Parathyroid adenoma (tissue), 2 donors: ENCODE measurements at regions not wholly inside any gene's neighbourhood (a gene's known extent, or its start where the extent isn't known, plus 50 kb on each side); places are given as distances from the start of the nearest gene placed in this dataset.

ENCODE experiments used
- H2AFZ ChIP-seq: fragments of 300-600 bp; sonication (generic); one replicate; pipeline ENCODE4 v1.7.0; 2017; ENCODE audit warnings: antibody characterized with exemption, mild to moderate bottlenecking
- H3K27ac ChIP-seq: fragments of 300-600 bp; sonication (generic); one replicate; pipeline ENCODE4 v1.7.0; 2017
- H3K27me3 ChIP-seq: fragments of 300-600 bp; sonication (generic); one replicate; pipeline ENCODE4 v1.7.0; 2017; ENCODE audit warnings: low read length; ENCODE audit not compliant: control insufficient read depth, insufficient read depth
- H3K36me3 ChIP-seq: fragments of 300-600 bp; sonication (generic); one replicate; pipeline ENCODE4 v1.7.0; 2017; ENCODE audit warnings: low read length; ENCODE audit not compliant: control insufficient read depth, insufficient read depth
- H3K4me1 ChIP-seq: fragments of 300-600 bp; sonication (generic); one replicate; pipeline ENCODE4 v1.7.0; 2017; ENCODE audit warnings: control low read depth
- H3K4me2 ChIP-seq: fragments of 300-600 bp; sonication (generic); one replicate; pipeline ENCODE4 v1.7.0; 2017; ENCODE audit warnings: low read length
- H3K4me3 ChIP-seq: fragments of 300-600 bp; sonication (generic); one replicate; pipeline ENCODE4 v1.7.0; 2017; ENCODE audit warnings: low read depth, low read length
- H3K79me2 ChIP-seq: fragments of 300-600 bp; sonication (generic); one replicate; pipeline ENCODE4 v1.7.0; 2017; ENCODE audit warnings: control low read depth
- H3K9ac ChIP-seq: fragments of 300-600 bp; sonication (generic); one replicate; pipeline ENCODE4 v1.7.0; 2017; ENCODE audit warnings: mild to moderate bottlenecking
- H3K9me3 ChIP-seq: fragments of 300-600 bp; sonication (generic); one replicate; pipeline ENCODE4 v1.7.0; 2017; ENCODE audit warnings: low read length; ENCODE audit not compliant: control insufficient read depth
- CTCF ChIP-seq: fragments of 300-600 bp; sonication (generic); IDR thresholded peaks from one replicate; pipeline ENCODE4 v1.7.0; 2017; ENCODE audit warnings: antibody characterized with exemption, mild to moderate bottlenecking
- donor health status: primary hyperparathyroidism.

GRCh38 chr22:47266329-47266728 lies 503.9 kb downstream of the TBC1D22A start:
- TF ChIP-seq CTCF, result no peak
- no peaks in the 10 kb centered on the region for H3K27me3 ChIP-seq
- no peaks in the 10 kb centered on the region for H3K9me3 ChIP-seq
- H3K27ac ChIP-seq, result no peak overlapping the region
- no peaks in the 10 kb centered on the region for H3K4me1 ChIP-seq
- no peak overlapping the region for H3K4me2 ChIP-seq
- H3K9ac ChIP-seq, result no peak overlapping the region
- no peak overlapping the region for H2AFZ ChIP-seq
- no peak overlapping the region for H3K4me3 ChIP-seq
- no peaks in the 10 kb centered on the region for H3K36me3 ChIP-seq
- no peaks in the 10 kb centered on the region for H3K79me2 ChIP-seq

GRCh38 chr22:47260551-47260950 lies 498.1 kb downstream of the TBC1D22A start:
- Histone ChIP-seq H3K9ac (no peak overlapping the region), H3K79me2 (no peaks in the 10 kb centered on the region), H2AFZ (no peak overlapping the region), H3K9me3 (no peaks in the 10 kb centered on the region), H3K27me3 (no peaks in the 10 kb centered on the region), H3K4me2 (no peak overlapping the region), H3K27ac (no peak overlapping the region), H3K36me3 (no peaks in the 10 kb centered on the region), H3K4me1 (no peaks in the 10 kb centered on the region), H3K4me3 (no peak overlapping the region)
- TF ChIP-seq CTCF, result no peak

GRCh38 chr22:47259990-47260389 lies 497.5 kb downstream of the TBC1D22A start:
- Histone ChIP-seq H3K36me3 (no peaks in the 10 kb centered on the region), H3K4me3 (no peak overlapping the region), H3K4me2 (no peak overlapping the region), H3K27ac (no peak overlapping the region), H2AFZ (no peak overlapping the region), H3K9me3 (no peaks in the 10 kb centered on the region), H3K9ac (no peak overlapping the region), H3K4me1 (no peaks in the 10 kb centered on the region), H3K27me3 (no peaks in the 10 kb centered on the region), H3K79me2 (no peaks in the 10 kb centered on the region)
- no peak for TF ChIP-seq CTCF

- no peaks in the 10 kb centered on the region for H3K36me3 ChIP-seq
- H3K79me2 ChIP-seq, result no peaks in the 10 kb centered on the region
- no peaks in the 10 kb centered on the region for H3K9me3 ChIP-seq
- H3K4me2 ChIP-seq, result no peak overlapping the region
- no peak overlapping the region for H3K4me3 ChIP-seq
- no peak for TF ChIP-seq CTCF
- H3K27me3 ChIP-seq, result no peaks in the 10 kb centered on the region
- no peak overlapping the region for H3K27ac ChIP-seq
- H3K4me1 ChIP-seq, result no peaks in the 10 kb centered on the region
- H2AFZ ChIP-seq, result no peak overlapping the region
- no peak overlapping the region for H3K9ac ChIP-seq
Measured at GRCh38 chr22:47259049-47259448, 496.6 kb downstream of the TBC1D22A start.

GRCh38 chr22:47257976-47258375 lies 495.5 kb downstream of the TBC1D22A start:
- Histone ChIP-seq H3K9me3 (no peaks in the 10 kb centered on the region), H2AFZ (no peak overlapping the region), H3K4me1 (no peaks in the 10 kb centered on the region), H3K36me3 (no peaks in the 10 kb centered on the region), H3K9ac (no peak overlapping the region), H3K4me3 (no peak overlapping the region), H3K27ac (no peak overlapping the region), H3K79me2 (no peaks in the 10 kb centered on the region), H3K27me3 (no peaks in the 10 kb centered on the region), H3K4me2 (no peak overlapping the region)
- no peak for TF ChIP-seq CTCF
